ENCODE measurements at regions not wholly inside any gene's neighbourhood (a gene's known extent, or its start where the extent isn't known, plus 50 kb on each side); places are given as distances from the start of the nearest gene placed in this dataset.
"Not testable (repeated sequence)": the region's sequence is repeated elsewhere in the genome, so short reads cannot be mapped to it uniquely, and the experiment has no call there.

DNA sequence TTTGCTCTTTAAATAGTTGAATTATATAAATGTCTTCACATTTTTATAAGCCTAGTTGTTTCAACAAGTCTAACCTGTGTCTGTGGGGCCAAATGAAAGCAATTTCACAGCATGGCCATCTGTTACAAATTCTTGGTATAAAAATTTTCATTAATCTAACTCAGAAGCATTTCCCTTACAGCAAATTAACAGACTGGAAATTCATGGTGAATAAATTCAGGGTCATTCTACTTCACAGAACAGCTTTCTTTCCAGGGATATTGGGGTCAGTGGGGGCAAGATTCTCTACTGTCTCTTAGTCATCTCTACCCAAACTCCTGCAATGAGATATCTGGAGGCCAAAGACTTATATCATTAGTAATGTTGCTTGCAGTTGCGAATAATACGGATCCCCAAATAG, 352.1 kb downstream of the MMUT start:
- Histone ChIP-seq H3K4me3 (ENCODE audit: insufficient read depth, low read depth, low read length) (no peak overlapping the region), H3K27me3 (ENCODE audit: control insufficient read depth, insufficient read depth, low read length) (no peaks in the 10 kb centered on the region), H3K36me3 (replicated peaks; ENCODE audit: control insufficient read depth, insufficient read depth, low read length) (no peaks in the 10 kb centered on the region)
- DNase-seq = no peak

GRCh38 chr6:49097664-49098063, 365.4 kb downstream of the MMUT start:
- H3K4me3 ChIP-seq (ENCODE audit: insufficient read depth, low read depth, low read length); DNase-seq; H3K27me3 ChIP-seq (ENCODE audit: control insufficient read depth, insufficient read depth, low read length); H3K36me3 ChIP-seq (replicated peaks; ENCODE audit: control insufficient read depth, insufficient read depth, low read length): not testable (repeated sequence)

DNA sequence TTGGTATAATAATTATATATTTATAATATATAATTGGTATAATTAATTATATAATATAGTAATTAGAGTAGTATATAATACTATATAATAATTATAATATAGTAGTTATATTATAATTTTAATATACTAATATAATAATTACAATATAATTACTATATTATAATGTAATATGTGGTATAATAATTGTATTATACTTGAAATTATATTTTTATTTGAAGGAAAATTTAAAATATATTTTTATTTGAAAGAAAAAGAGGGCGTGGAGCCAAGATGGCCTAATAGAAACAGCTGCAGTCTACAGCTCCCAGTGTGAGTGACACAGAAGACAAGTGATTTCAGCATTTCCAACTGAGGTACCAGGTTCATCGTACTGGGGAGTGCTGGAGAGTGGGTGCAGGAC, 365.9 kb downstream of the MMUT start:
- H3K36me3 ChIP-seq (replicated peaks; ENCODE audit: control insufficient read depth, insufficient read depth, low read length) = no peaks in the 10 kb centered on the region
- no peak overlapping the region for H3K4me3 ChIP-seq (ENCODE audit: insufficient read depth, low read depth, low read length)
- DNase-seq = no peak
- no peaks in the 10 kb centered on the region for H3K27me3 ChIP-seq (ENCODE audit: control insufficient read depth, insufficient read depth, low read length)

GRCh38 chr6:49088631-49089030, 374.4 kb downstream of the MMUT start:
- H3K27me3 ChIP-seq (ENCODE audit: control insufficient read depth, insufficient read depth, low read length) = no peaks in the 10 kb centered on the region
- no peak for DNase-seq
- no peaks in the 10 kb centered on the region for H3K36me3 ChIP-seq (replicated peaks; ENCODE audit: control insufficient read depth, insufficient read depth, low read length)
- no peak overlapping the region for H3K4me3 ChIP-seq (ENCODE audit: insufficient read depth, low read depth, low read length)

DNA sequence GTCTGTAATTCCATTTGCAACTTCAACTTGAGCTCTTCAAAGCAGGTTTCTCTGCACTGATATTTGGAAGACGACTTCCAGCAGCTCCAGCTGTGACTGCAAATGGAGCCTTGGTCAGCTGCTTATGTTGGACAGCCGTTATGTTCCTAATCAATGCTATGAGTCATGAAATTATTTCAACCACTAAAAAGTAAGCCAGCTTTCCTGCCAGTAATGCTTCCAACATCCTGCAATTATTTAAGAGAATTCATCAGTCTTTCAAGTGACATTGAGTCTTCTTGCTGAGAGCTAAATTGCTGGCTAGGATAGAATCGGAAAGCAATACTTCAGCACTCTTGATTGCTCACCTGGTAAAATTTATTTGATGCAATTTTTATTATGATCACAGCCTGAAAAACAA, 375.7 kb downstream of the MMUT start:
- Histone ChIP-seq H3K27me3 (ENCODE audit: control insufficient read depth, insufficient read depth, low read length) (no peaks in the 10 kb centered on the region), H3K4me3 (ENCODE audit: insufficient read depth, low read depth, low read length) (no peak overlapping the region), H3K36me3 (replicated peaks; ENCODE audit: control insufficient read depth, insufficient read depth, low read length) (no peaks in the 10 kb centered on the region)
- no peak for DNase-seq

- no peak for DNase-seq
- H3K27me3 ChIP-seq (ENCODE audit: control insufficient read depth, insufficient read depth, low read length) = no peaks in the 10 kb centered on the region
- no peak overlapping the region for H3K4me3 ChIP-seq (ENCODE audit: insufficient read depth, low read depth, low read length)
- no peaks in the 10 kb centered on the region for H3K36me3 ChIP-seq (replicated peaks; ENCODE audit: control insufficient read depth, insufficient read depth, low read length)
Observed at GRCh38 chr6:49082611-49083010, 380.4 kb downstream of the MMUT start.

DNA sequence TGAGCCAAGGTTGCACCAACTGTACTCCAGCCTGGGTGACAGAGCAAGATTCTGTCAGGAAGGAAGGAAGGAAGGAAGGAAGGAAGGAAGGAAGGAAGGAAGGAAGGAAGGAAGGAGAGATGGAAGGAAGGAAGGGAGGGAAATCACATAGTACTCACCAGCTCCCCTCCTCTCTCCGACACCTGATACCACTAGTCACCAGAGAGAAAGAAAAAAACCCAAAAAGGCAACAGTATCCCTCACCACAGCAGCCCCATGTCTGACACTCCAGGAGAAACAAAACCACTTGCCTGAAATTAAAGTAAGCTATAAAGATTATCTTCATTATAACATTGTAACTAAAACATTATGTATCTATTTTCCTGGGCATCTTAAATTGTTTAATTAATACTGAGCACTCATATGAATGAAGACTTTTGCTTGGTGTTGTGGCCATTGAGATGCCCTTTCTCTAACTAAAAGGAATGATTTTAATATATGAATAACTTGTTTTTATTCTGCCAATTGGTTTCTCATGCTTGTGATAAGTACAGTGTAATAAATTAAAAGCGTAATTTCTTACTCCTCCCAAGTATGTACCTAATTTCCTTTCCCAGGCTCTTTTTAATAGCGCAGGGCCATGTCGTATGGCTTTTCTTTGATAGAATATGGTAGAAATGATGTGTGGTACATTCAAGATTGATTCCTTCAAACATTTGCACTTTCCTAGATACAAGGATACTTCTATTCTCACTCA, 390.0 kb downstream of the MMUT start:
- DNase-seq = no peak

DNA sequence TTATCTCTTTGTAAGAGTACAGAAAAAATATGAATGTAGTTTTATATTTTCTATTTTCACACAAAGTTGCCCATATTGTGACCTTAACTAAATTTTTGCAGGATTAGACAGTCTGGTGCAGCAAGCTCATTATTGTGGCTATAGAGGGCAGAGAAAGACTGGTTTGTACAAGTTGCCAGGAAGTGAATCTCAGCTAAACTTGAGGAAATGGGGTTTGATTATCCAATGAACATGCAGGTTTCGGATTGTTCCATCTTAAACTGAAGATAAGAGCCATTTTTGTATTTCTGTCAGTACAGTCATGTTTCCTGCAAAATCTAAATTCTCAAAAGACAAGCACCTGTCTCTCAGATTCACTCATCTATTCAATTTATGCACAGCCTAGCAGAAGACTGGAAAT, 390.9 kb downstream of the MMUT start:
- H3K36me3 ChIP-seq (replicated peaks; ENCODE audit: control insufficient read depth, insufficient read depth, low read length) = no peaks in the 10 kb centered on the region
- no peak for DNase-seq
- no peak overlapping the region for H3K4me3 ChIP-seq (ENCODE audit: insufficient read depth, low read depth, low read length)
- H3K27me3 ChIP-seq (ENCODE audit: control insufficient read depth, insufficient read depth, low read length) = no peaks in the 10 kb centered on the region

More for the DNA sequence above, 390.0 kb downstream of the MMUT start:
- Histone ChIP-seq H3K4me3 (ENCODE audit: insufficient read depth, low read depth, low read length) (no peak overlapping the region), H3K36me3 (replicated peaks; ENCODE audit: control insufficient read depth, insufficient read depth, low read length) (no peaks in the 10 kb centered on the region), H3K27me3 (ENCODE audit: control insufficient read depth, insufficient read depth, low read length) (no peaks in the 10 kb centered on the region)

- no peak overlapping the region for H3K4me3 ChIP-seq (ENCODE audit: insufficient read depth, low read depth, low read length)
- no peaks in the 10 kb centered on the region for H3K27me3 ChIP-seq (ENCODE audit: control insufficient read depth, insufficient read depth, low read length)
- no peaks in the 10 kb centered on the region for H3K36me3 ChIP-seq (replicated peaks; ENCODE audit: control insufficient read depth, insufficient read depth, low read length)
- no peak for DNase-seq
Observed at GRCh38 chr6:49070411-49070810, 392.6 kb downstream of the MMUT start.

DNA sequence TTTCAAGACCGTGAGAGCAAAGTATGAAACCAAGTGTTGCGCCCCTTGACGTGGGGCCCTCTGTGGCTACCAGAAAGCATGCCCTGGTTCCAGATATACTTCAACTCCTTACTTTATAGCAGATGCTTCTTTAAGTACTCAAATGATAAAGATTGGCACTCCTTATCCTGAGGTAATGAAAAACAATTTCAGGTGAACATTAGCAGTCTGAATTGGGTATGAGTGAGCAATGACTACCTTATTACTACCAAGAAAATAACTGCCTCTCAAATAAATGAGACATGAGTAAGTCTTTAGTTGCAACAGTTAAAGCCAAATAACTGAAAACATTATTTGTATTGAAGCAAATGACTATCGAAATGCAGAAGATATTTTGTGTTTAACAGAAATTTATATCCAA, 408.7 kb downstream of the MMUT start:
- no peak for DNase-seq
- no peak overlapping the region for H3K4me3 ChIP-seq (ENCODE audit: insufficient read depth, low read depth, low read length)
- H3K36me3 ChIP-seq (replicated peaks; ENCODE audit: control insufficient read depth, insufficient read depth, low read length) = no peaks in the 10 kb centered on the region
- H3K27me3 ChIP-seq (ENCODE audit: control insufficient read depth, insufficient read depth, low read length) = no peaks in the 10 kb centered on the region

- no peaks in the 10 kb centered on the region for H3K36me3 ChIP-seq (replicated peaks; ENCODE audit: control insufficient read depth, insufficient read depth, low read length)
- H3K4me3 ChIP-seq (ENCODE audit: insufficient read depth, low read depth, low read length) = no peak overlapping the region
- no peak for DNase-seq
- H3K27me3 ChIP-seq (ENCODE audit: control insufficient read depth, insufficient read depth, low read length) = no peaks in the 10 kb centered on the region
Observed at GRCh38 chr6:49052901-49053300, 410.2 kb downstream of the MMUT start.

- H3K36me3 ChIP-seq (replicated peaks; ENCODE audit: control insufficient read depth, insufficient read depth, low read length) = no peaks in the 10 kb centered on the region
- H3K4me3 ChIP-seq (ENCODE audit: insufficient read depth, low read depth, low read length) = no peak overlapping the region
- H3K27me3 ChIP-seq (ENCODE audit: control insufficient read depth, insufficient read depth, low read length) = no peaks in the 10 kb centered on the region
- DNase-seq = no peak
Observed at GRCh38 chr6:49051281-49051680, 411.8 kb downstream of the MMUT start.

GRCh38 chr6:49050584-49050983, 412.5 kb downstream of the MMUT start:
- Histone ChIP-seq H3K36me3 (replicated peaks; ENCODE audit: control insufficient read depth, insufficient read depth, low read length) (no peaks in the 10 kb centered on the region), H3K27me3 (ENCODE audit: control insufficient read depth, insufficient read depth, low read length) (no peaks in the 10 kb centered on the region), H3K4me3 (ENCODE audit: insufficient read depth, low read depth, low read length) (no peak overlapping the region)
- DNase-seq = no peak

DNA sequence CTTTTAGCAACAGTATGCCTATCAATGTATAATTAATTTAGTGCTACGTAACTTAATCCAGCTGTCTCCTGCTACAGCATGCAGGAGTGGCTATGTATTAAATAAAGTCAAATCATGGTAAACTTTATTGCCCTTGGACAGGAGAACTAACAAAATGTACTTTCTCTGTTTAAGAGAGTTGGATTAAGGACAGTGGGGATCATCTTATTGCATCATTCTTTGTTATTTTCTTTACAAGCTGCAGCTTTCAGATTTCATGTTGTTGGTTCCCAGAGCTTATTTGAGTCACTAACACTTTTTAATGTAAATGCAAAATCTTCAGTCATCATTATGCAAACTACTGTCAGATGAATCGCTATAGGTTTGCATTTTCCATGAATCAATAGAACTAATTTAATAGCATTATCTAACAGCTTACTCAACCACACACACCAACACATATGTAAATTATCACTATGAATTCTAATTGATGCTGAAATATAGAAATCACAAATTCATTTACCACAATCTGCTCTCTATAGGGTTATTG, 424.7 kb downstream of the MMUT start:
- no peak for DNase-seq
- H3K27me3 ChIP-seq (ENCODE audit: control insufficient read depth, insufficient read depth, low read length) = no peaks in the 10 kb centered on the region
- no peaks in the 10 kb centered on the region for H3K36me3 ChIP-seq (replicated peaks; ENCODE audit: control insufficient read depth, insufficient read depth, low read length)
- H3K4me3 ChIP-seq (ENCODE audit: insufficient read depth, low read depth, low read length) = no peak overlapping the region

- no peak overlapping the region for H3K4me3 ChIP-seq (ENCODE audit: insufficient read depth, low read depth, low read length)
- H3K36me3 ChIP-seq (replicated peaks; ENCODE audit: control insufficient read depth, insufficient read depth, low read length) = no peaks in the 10 kb centered on the region
- no peak for DNase-seq
- H3K27me3 ChIP-seq (ENCODE audit: control insufficient read depth, insufficient read depth, low read length) = no peaks in the 10 kb centered on the region
Observed at GRCh38 chr6:49030251-49031020, 432.6 kb downstream of the MMUT start.

All from H7 (cell line).